Sigmoid colon (tissue), 6 donors: ENCODE measurements at regions not wholly inside any gene's neighbourhood (a gene's known extent, or its start where the extent isn't known, plus 50 kb on each side); places are given as distances from the start of the nearest gene placed in this dataset.

Source experiments
- DNase-seq: peaks from one replicate; pipeline ENCODE4 v3.0.0-alpha.2; 2019
- H3K27ac ChIP-seq, 4 donors: fragments of 200-600 bp; sonication (generic); one replicate each; pipeline ENCODE4 v1.5.1; 2016 to 2019; ENCODE audit warnings: mild to moderate bottlenecking in 1 of 4
- H3K27me3 ChIP-seq, 3 donors: fragments of 200-600 bp; sonication (generic); one replicate each; pipeline ENCODE4 v1.5.1; 2019; ENCODE audit warnings: mild to moderate bottlenecking in 1 of 3
- H3K36me3 ChIP-seq, 4 donors: fragments of 200-600 bp; sonication (generic); one replicate each; pipeline ENCODE4 v1.5.1; 2016 to 2019
- H3K4me1 ChIP-seq, 4 donors: fragments of 200-600 bp; sonication (generic); one replicate each; pipeline ENCODE4 v1.5.1; 2017 to 2019
- H3K4me3 ChIP-seq, 4 donors: fragments of 200-600 bp; sonication (generic); one replicate each; pipeline ENCODE4 v1.5.1; 2017 to 2019; ENCODE audit warnings: mild to moderate bottlenecking in 2 of 4, moderate library complexity in 1 of 4
- H3K9me3 ChIP-seq, 4 donors: fragments of 200-600 bp in 3 of 4; sonication (generic) in 3 of 4; one replicate each; pipeline versions ENCODE4 v1.5.1 to v1.6.1; 2013 to 2019
- CTCF ChIP-seq, 4 experiments: fragments of 450-650 bp in 3 of 4; fragments of 200-600 bp in 1 of 4; IDR thresholded peaks; one replicate each; pipeline ENCODE4 v1.5.1; 2016 to 2019; ENCODE audit warnings: antibody characterized with exemption in 4 of 4, mild to moderate bottlenecking in 3 of 4, moderate library complexity in 2 of 4
- EP300 ChIP-seq, 4 donors: sonication (generic); formaldehyde crosslinking; IDR thresholded peaks; one replicate each; pipeline ENCODE4 v1.6.1; 2017; ENCODE audit warnings: antibody characterized with exemption in 4 of 4
- POLR2A ChIP-seq, 2 donors: fragments of 450-650 bp; IDR thresholded peaks; one replicate each; pipeline ENCODE4 v1.6.1; 2016; ENCODE audit warnings: antibody characterized with exemption in 2 of 2, mild to moderate bottlenecking in 2 of 2, moderate library complexity in 2 of 2
- POLR2AphosphoS5 ChIP-seq, 4 donors: sonication (generic); formaldehyde crosslinking; IDR thresholded peaks; one replicate each; pipeline ENCODE4 v1.6.1; 2017; ENCODE audit warnings: antibody characterized with exemption in 4 of 4
- WGBS, 2 donors: extraction: QIAGEN DNeasy Blood & Tissue Kit; methylation state at CpG; one replicate each; pipeline ENCODE4 v1.1.7; 2013; 5-methylcytosine and 5-hydroxymethylcytosine counted together
- intact Hi-C: fragments of 100-400 bp; cut with DNase I; formaldehyde crosslinking; loops from one replicate; pipeline ENCODE4 v1.15.1; 2023
- donor health status: healthy with polysubstance abuse.
- donor health status: healthy.

DNA sequence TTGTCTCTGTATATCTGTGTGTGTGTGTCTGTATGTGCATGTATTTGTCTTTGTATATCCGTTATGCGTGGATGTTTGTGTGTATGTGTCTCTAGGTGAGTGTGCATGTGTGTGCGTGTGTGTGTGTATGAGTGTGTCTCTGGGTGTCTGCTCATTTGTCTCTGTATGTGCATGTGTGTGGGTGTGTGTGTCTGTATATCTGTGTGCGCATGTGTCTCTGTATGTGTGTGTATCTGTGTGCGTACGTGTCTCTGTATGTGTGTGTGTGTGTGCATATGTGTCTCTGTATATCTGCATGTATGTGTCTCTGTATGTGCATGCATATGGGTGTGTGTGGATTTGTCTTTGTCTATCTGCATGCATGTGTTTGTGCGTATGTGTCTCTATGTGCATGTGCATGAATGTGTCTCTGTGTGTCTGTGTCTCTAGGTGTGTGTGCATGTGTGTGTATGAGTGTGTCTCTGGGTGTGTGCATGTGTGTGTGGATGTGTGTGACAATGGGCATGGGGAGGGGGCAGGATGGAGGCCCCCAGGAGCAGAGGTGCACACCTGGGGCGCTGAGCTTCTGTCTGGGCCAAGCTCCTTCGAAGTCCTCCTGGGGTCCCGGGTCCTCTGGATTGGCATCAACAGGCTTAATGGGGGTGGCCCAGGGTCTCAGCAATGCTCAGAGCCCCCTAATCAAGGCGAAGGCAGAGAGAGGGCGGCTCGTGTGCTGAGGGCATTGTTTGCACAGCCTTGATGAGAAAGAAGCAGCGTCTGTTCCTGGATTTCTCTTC lies 373.4 kb upstream of the IRX4 start:
- intact Hi-C loops: no loop called here
- no peaks in the 10 kb centered on the region for H3K9me3 ChIP-seq
- DNase-seq: no peak
- no peaks in the 10 kb centered on the region for H3K36me3 ChIP-seq
- H3K4me3 ChIP-seq: no peak overlapping the region
- peaks cover 0 to 15% (median 0%) of the 10 kb centered on the region in 3 donors for H3K27me3 ChIP-seq
- TF ChIP-seq POLR2AphosphoS5 (IDR thresholded peaks at IDR 0.05): no peak
- no peak for TF ChIP-seq CTCF (IDR thresholded peaks at IDR 0.05)
- no peak for TF ChIP-seq POLR2A (IDR thresholded peaks at IDR 0.05)
- no peak for TF ChIP-seq EP300 (IDR thresholded peaks at IDR 0.05)
- H3K4me1 ChIP-seq: no peaks in the 10 kb centered on the region
- no peak overlapping the region for H3K27ac ChIP-seq
- 74 to 87% methylated on average over 14 of the region's 14 CpGs for WGBS, 2 donors

DNA sequence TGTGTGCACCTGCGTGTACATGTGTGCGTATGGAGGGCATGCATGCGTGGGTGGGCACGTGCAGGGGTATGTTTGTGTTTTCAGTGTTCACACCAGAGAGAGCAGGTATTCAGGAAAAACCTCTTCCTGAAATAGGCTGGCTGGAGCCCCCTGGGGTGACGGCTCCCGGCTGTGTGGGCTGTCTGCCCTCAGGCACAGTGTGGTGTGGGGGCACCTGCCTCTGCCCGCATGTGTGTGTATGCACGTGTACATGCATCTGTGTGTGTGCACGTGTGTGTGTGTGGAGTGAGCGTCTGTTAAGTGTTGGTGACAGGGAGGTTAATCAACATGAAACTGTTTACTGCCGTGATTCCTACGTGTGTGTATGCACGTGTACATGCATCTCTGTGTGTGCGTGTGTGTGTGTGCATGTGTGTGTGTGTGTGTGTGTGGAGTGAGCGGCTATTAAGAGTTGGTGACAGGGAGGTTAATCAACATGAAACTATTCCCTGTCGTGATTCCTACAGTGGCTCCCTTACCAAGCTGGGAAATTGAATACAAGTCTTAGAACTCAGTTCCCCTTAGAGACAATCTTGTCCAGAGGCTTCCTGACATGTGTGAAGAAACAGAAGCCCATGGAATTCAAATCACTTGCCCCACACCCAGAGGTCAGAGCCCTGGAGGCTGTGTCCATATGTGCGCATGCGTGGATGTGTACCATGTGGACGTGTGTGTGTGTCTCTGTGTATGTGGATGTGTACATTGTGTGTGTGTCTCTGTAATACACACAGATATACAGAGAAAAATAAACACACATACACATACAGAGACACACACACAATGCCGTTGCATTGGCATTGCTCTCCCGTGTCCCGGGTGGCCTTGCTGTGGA lies 372.4 kb upstream of the IRX4 start:
- H3K27ac ChIP-seq: no peak overlapping the region
- 82 to 86% methylated on average over 22 of the region's 22 CpGs for WGBS, 2 donors
- no peaks in the 10 kb centered on the region for H3K4me1 ChIP-seq
- H3K36me3 ChIP-seq: no peaks in the 10 kb centered on the region
- H3K4me3 ChIP-seq: no peak overlapping the region
- no peak for DNase-seq
- peaks cover 0 to 15% (median 0%) of the 10 kb centered on the region in 3 donors for H3K27me3 ChIP-seq
- TF ChIP-seq EP300 (IDR thresholded peaks at IDR 0.05) (no peak), CTCF (IDR thresholded peaks at IDR 0.05) (no peak), POLR2A (IDR thresholded peaks at IDR 0.05) (no peak), POLR2AphosphoS5 (IDR thresholded peaks at IDR 0.05) (no peak)
- no peaks in the 10 kb centered on the region for H3K9me3 ChIP-seq
- intact Hi-C loops: no loop called here

GRCh38 chr5:2254406-2254805 lies 371.7 kb upstream of the IRX4 start:
- intact Hi-C loops: no loop called here
- Histone ChIP-seq H3K27me3 (peaks cover 0 to 15% (median 0%) of the 10 kb centered on the region in 3 donors), H3K27ac (no peak overlapping the region), H3K4me3 (no peak overlapping the region), H3K36me3 (no peaks in the 10 kb centered on the region), H3K4me1 (no peaks in the 10 kb centered on the region), H3K9me3 (no peaks in the 10 kb centered on the region)
- no peak for DNase-seq
- WGBS, 2 donors: 24 to 53% methylated on average over 3 of the region's 3 CpGs
- no peak for TF ChIP-seq CTCF (IDR thresholded peaks at IDR 0.05)
- TF ChIP-seq POLR2A (IDR thresholded peaks at IDR 0.05): no peak
- TF ChIP-seq POLR2AphosphoS5 (IDR thresholded peaks at IDR 0.05): no peak
- no peak for TF ChIP-seq EP300 (IDR thresholded peaks at IDR 0.05)

- intact Hi-C loops: no loop called here
- WGBS, 2 donors: 75 to 76% methylated on average over 19 of the region's 19 CpGs
- Histone ChIP-seq H3K27me3 (peaks cover 0 to 15% (median 0%) of the 10 kb centered on the region in 3 donors), H3K9me3 (no peaks in the 10 kb centered on the region), H3K36me3 (no peaks in the 10 kb centered on the region), H3K4me1 (no peaks in the 10 kb centered on the region), H3K4me3 (no peak overlapping the region), H3K27ac (no peak overlapping the region)
- DNase-seq: no peak
- TF ChIP-seq POLR2AphosphoS5 (IDR thresholded peaks at IDR 0.05): no peak
- TF ChIP-seq CTCF (IDR thresholded peaks at IDR 0.05): no peak
- no peak for TF ChIP-seq EP300 (IDR thresholded peaks at IDR 0.05)
- TF ChIP-seq POLR2A (IDR thresholded peaks at IDR 0.05): no peak
These were observed 370.6 kb upstream of the IRX4 start for GRCh38 chr5:2253040-2253975.
